RKO (cell line): ENCODE measurements at regions not wholly inside any gene's neighbourhood (a gene's known extent, or its start where the extent isn't known, plus 50 kb on each side); places are given as distances from the start of the nearest gene placed in this dataset.

Source experiments
- DNase-seq: peaks from one replicate; pipeline ENCODE4 v3.0.0-alpha.2; 2016; ENCODE audit warnings: low spot score

DNA sequence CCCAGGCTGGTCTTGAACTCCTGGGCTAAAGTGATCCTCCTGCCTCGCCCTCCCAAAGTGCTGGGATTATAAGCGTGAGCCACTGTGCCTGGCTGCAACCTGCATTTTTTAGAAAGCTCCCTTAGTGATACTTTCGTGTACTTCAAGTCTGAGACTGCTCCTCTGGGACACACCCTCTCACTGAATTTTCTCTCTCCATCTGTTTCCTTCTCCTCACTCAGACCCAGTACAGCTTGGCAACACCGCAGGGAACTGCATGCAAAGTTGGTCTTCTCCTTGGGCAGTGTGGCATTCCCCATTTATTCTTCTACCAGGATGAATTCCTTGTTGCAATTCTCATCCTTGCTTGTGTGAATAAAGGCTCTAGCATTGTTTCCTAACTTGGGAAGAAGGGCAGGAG, 175.9 kb downstream of the LPIN1 start:
- DNase-seq = no peak

DNA sequence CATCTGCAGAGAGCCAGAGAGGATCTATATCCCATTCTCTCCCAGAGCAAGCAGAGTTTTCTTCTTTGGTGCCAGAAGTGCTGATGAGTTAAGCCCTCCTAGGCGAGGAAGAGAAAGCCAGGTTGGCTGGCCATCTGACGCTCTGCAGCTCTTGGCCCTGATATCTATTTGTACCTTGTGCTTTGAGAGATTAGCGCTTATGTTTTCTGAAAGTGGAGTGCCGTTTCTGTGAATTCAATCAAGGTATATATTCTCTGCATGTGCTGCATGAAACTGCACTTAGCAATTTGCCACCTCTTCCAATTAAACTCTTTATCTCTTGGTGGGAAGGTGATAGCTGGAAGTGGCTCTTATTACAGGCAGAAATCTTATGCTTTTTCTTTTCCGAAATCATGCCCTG, 177.5 kb downstream of the LPIN1 start:
- no peak for DNase-seq

DNA sequence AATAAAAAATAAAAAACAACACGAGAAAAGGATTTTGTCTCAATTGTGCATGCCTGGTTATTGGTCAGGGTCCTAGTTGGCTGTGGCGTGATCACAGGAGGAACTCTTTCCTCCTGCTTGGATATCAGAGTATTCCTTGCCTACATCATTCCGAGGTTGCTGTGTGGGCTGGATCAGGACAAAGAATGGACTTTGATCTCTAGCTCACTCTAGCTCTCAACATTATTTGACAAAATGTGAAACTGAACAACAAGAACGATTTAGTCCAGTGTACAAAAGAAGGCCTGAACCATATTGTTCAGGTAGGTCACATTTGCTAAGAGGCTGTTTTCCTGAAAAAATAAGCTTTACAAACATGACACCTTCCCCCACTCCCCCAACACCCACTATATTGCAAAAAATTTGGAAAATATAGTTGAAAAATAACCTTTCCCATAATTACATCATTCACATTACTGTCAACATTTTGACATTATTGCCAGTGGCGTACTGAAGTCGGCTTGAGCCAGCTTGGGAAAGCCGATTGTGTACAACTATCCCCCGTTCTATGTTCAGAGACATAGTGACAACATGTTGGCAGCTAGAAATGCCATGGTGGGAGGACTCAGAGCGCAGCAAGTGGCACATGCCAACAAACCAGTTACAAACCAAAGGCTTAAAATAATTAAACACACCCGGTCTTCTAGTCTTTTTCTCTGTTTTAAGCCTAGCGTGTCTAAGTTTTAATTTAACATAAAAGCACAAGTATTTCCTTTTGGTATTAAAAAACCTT, 179.0 kb downstream of the LPIN1 start:
- no peak for DNase-seq

DNA sequence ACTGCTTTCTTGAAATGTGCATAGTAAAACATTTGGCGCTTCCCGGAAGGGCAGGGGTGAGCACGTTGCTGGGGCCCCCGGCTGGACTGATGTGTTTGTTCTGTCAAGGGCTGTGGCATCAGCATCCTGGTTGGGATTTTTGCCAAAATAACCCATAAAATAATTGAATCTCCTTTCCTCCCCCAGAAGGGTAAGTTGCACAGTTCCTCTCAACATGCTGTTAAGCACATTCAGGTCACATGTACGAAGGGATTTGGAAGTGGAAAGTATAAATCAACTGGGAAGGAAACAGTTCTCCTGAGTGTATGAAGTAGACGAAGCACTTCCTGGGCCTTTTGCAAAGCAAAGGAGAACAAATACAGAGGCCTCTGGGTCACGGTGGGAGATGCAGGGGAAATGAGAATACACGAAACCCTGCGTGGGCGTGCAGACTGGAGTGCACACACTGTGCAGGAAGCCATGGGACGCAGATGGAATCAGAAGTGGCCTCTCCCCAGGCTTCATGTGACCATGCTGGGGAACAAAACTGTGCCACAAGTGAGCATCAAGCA, 183.9 kb downstream of the LPIN1 start:
- DNase-seq = no peak

DNA sequence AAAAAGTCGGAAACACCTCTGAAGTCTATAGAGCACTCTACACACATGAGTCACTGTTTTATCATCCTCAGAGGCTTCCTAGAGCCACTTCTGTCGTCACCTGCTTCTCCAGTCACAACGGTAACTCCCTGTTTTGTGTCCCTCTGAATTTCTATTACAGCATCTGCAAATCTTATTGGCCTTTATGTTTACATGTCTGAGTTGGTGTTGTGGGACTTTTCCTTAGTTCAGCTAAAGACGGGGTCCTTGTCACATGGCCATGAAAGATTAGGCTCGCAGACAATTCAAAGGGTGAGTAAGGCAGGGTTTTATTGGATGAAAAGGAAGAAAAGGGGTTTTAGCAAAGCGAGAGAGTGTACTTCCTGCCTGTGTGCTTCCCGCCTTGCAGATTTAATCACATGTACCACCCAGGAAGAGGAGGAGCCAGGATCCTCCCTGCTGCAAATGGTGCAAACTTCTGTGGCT, 185.6 kb downstream of the LPIN1 start:
- DNase-seq = no peak

DNA sequence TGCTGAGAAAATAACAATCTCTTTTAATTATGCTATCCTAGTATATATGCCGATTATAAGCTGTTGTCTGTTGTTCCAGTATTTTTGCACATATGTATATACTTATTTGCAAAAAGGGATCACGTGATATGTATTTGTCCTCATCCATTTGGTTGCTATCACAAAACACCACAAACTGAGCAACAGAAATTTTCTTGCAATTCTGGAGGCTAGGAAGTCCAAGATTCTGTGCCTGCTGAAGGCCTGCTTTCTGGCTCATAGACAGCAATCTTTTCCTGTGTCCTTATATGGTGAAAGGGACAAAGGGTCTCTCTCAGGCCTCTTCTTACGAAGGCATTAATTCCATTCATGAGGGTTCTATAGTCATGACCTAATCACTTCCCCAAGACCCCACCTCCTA, 186.5 kb downstream of the LPIN1 start:
- no peak for DNase-seq

DNA sequence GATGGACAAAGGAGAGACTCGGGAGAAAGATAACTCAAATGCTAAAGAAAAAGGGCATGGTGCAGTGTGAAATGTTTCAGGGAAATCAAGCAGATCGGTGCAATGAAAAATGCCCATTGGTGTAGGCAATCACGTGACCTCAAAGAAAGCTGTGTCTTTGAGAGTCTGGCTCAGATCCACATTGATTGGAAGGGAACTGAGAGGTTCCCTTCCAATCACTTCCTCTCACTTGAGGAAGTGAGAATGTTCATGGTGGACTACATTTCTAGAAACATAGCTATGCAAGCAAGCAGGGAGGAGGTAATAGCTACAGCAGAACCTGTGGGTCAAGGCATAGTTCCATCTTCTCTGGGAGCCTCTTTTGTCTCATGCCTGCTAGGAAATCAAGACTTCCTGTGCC, 187.4 kb downstream of the LPIN1 start:
- DNase-seq = no peak

DNA sequence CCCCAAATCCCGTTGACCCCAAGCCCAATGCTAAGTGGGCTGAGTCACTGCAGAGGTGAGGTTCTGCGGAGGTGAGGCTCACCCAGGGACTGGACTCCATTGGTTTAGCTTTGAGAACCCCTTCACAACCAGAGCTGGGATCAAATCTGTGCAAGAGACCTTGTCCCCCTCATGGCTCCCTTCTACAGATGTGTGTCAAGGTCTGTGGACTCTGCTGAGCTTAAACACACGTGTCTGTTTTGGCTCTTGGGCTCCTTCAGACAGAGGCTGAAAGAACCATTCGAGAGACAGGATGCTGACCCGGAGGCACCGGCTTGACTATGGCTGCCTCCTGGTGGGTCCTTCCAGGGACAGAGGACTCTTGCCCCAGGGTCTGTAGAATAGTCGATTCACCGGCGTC, 190.3 kb downstream of the LPIN1 start:
- DNase-seq = no peak

DNA sequence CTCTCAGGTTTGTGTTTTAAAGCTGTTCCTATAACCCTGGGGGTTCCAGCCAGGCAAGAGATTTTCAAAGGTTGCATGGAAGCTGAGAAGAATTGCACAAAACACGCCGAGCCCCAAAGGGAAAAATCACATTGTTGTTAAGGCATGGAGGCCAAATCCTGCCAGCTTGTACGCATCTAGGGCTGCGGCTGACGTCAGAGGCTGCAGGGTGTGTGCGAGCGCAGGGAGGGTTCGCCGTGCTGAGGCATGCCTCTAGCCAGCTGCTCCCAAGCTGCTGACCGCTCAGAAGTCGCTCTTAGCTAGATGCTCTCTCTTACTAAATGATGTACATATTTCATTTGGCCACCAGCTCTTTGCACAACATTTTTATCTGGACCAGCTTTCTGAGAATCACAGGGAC, 191.8 kb downstream of the LPIN1 start:
- no peak for DNase-seq

DNA sequence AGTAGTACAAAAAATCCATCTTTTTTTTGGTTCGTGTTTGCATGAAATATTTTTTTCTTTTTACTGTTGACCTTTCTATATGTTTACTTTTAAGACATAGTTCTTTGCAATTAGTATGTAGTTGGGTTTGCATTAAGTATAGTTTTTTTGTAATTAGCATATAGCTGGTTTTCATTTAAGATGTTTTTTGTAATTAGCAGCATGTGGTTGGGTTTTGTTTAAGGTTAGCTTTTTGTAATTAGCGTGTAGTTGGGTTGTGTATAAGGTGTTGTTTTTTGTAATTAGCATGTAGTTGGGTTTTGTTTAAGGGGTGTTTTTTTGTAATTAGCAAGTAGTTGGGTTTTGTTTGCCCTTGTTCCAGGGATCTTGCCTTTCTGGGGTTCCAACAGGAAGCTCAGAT, 193.1 kb downstream of the LPIN1 start:
- DNase-seq = no peak

DNA sequence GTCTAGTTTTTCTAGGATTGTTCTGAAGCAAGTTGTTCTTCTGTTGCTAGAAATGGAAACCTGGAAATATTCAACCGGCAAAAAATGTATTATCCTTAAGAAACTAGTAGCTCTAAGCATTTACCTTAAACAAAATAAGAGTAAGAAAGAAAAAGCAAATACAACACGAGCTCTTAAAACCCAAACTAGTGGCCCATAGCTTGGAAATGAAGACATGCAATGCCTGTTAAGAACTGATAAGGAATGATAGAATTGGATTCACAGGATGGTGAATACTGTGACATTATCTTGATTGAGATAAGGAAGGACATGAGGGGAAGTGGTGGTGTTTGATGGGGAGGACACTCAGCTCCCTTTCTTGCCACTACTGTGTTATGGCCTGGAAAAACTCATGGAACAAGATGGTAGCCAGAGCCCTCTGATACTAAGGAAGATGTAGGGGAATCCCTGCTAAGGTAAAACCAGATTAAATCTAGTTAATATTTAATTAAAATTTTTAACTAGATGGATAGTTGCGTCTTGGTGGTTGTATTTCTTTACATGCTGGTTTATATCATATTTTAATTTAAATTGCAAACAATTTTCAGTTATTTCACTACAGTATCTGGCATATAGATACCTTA, 193.8 kb downstream of the LPIN1 start:
- no peak for DNase-seq

DNA sequence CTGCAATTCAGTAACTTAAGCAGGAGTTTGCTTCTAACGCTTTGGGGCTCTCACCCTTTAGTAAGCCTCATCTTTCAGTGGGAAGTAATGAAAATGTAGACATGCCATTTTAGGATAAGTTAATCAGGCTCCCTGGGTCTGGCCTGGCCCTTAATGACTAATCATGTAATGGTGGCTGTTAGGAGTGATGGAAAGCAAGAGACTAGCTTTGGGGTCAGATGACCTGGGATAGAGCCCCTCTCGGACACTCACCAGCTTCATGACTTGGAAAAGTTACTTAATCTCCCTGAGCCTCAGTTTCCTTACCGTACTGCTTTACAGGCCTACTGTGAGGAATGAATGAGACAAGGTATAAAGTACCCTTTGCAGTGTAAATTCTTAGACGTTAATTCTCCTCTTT, 194.4 kb downstream of the LPIN1 start:
- no peak for DNase-seq

DNA sequence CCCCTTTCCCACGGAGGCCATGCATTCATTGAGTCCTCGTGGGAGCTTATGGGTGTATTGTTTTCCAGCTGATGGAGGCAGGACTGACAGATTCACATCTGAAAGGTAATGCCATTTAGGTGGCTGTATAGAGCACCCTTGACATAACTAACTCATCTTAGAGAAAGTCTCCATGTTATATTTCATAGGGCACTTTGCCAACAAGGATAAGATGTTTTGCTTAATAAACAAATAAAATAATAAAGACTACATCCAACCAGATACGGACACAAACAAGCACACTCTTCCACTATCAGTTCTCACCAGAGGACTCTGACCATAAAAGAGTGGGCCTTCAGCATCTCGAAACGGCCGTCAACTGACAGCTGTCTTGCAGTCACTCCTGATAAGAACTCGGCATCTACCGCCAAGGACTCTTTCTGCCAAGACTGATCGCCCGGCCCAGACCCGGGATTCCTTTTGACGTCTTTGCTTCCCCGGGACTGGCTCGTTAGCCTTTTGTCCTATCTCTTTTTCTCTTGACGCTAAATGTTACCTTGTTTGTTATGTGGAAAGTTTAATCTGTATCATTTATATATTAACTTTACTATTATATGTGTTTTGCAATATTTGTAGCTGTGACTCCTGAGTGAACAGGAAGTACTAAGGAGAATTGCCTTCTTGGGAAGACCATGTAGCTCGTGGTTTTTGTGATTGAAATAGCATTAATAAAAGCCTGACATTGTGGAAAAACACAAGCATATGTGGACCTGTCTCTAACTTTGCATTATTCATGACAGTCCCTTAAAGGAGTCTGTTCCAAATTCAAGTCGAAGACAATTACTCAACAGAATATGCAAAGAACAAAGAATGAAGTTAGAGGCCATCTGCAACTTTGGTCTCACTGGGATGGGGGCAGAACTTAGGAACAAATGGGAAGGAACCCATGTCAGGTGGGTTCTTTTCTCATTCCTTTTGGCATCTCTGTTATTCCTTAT, 195.1 kb downstream of the LPIN1 start:
- no peak for DNase-seq

DNA sequence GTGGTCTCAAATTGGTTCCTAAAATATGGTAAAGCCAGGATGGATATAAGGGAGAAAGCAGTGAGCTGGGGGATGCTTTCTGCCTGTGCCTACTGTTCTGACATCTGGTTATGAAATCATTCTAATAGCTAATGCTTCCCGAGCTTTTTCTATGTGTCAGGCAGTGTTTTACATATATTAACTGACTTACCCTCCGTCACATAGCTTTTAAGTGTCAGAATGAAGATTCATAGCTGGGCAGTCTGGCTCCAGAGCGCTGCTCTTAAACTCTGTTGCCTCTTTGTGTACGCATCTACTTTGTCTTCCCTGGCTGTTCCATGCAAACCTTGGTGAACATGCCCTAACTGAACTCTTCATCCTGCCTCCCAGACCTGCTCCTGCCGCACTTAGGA, 195.7 kb downstream of the LPIN1 start:
- DNase-seq = no peak

DNA sequence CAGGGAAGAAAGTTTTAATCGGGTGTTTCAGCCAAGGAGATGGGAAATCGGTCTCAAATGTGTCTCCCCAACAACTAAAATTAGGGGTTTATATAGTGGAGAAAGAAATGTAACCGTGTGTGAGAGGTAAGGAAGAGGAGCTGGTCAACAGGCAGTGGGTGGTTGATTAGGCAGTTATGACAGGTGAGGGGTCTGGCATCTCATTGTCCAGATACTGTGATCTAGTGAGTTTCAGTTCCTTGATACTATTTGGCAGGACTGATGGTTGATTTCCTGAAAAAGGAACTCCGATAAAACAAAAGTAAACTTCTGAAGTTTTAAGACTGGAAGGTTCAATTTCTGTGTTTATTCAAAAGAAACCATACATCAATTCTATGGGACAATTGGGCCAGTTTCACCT, 197.9 kb downstream of the LPIN1 start:
- no peak for DNase-seq

DNA sequence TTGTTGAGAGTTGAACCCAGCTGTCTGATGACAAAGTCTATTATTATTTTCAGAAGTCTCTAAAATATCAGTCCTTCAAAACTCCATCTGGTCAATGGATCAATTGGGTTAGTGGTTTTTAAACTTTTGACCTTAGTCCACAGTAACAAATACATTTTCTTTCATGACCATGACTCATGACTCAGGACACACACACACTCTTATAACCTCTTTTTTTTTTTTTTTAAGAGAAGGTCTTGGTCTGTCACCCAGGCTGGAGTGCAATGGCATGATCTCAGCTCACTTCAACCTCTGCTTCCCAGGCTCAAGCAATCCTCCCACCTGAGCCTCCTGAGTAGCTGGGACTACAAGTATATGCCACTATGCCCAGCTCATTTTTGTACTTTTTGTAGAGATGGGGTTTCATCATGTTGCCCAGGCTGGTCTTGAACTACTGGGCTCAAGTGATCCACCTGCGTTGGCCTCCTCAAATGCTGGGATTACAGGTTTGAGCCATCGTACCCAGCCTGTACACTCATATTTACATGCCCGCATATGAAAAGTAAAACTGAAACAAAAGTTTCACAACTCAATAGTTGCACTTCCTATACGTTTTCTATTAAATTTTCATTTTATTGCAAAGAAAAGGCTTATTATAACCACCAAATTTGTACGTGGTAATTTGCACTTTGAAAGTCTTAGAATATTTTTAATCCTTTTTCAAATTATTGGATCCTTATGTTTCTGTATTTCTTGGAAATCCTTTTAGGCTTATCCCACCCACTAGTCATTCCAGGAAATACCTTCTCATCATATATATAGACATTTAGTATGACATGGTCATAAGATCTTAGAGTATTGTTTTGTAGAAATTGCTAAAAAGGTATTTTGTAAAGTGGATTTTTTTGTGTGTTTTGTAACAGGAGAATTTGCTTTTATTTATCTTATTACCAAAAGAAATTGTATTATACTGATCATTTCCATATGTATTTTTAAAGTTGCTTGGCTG, 199.0 kb downstream of the LPIN1 start:
- DNase-seq = no peak

DNA sequence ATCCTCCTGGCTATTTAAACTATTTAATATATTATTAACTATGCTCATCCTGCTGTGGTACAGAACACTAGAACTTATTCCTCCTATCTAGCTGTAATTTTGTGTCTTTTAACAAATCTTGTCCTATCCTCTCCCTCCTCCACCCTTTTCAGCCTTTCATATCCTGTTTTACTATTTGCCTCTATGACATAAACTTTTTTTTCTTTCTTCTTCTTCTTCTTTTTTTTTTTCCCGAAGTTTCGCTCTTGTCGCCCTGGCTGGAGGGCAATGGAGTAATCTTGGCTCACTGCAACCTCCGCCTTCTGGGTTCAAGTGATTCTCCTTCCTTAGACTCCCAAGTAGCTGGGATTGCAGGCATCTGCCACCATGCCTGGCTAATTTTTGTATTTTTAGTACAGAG, 201.5 kb downstream of the LPIN1 start:
- no peak for DNase-seq

DNA sequence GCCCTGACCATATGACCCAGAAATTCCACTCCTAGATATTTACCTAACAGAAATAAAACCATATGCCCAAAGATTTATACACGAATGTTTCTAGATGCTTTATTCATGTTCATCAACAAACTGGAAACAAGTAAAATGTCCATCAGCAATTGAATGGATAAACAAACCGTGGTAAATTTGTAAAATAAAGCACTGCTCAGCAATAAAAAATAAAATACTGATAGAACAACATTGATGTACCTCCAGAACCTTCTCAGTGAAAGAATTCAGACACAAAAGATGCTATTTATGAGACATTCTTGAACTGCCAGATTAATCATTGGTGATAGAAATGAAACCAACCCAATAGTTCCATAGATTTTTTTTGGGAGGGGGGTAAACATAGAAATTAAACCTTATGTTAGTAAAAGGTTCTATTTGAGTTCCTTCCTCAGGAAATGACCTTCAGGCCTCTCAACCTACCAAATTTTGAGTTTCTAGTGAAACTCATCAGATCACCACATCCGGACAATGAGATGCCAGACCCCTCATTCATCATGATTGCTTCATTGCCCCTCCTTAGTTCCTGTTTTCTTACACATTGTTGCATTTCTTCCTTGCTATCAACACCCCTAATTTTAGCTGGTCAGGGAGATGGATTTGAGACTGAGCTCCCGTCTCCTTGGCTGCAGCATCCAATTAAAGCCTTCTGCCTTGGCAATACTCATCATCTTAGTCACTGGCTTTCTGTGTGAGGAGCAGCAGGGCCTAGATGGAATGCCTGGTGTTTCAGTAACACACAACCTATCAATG, 203.5 kb downstream of the LPIN1 start:
- no peak for DNase-seq

DNA sequence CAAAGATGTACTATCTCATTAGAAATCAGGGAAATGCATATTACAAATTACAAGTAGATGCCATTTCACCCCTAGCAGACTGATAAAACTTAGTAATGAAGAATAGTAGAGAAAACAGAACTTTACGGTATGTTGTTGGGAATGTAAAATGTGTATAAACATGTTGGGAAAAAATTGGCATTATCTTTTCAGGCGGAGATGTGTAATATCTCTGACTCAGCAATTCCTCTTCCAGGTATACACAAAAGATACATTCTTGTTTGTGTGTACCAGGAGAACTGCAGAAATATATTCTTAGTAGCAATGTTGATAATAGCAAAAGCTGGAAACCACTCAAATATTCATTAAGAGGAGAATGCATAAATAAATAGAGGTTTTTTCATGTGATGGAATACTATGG, 204.5 kb downstream of the LPIN1 start:
- DNase-seq = no peak

DNA sequence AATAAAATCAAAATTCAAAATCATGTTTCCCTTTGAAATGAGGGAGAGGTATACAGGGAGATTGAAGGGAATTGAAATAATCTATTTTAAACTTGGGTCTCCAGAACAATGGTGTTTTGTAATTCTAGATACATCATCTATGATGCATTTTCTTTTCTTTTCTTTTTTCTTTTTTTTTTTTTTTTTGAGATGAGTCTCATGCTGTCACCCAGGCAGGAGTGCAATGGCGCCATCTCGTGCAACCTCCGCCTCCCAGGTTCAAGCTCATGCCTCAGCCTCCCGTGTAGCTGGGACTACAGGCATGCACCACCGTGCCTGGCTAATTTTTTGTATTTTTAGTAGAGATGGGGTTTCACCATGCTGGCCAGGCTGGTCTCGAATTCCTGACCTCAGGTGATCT, 205.1 kb downstream of the LPIN1 start:
- peak; percentile 13 for DNase-seq
